Gastroesophageal sphincter (tissue), 4 donors: ENCODE measurements at regions not wholly inside any gene's neighbourhood (a gene's known extent, or its start where the extent isn't known, plus 50 kb on each side); places are given as distances from the start of the nearest gene placed in this dataset.
"Not testable (repeated sequence)": the region's sequence is repeated elsewhere in the genome, so short reads cannot be mapped to it uniquely, and the experiment has no call there.

ENCODE experiments used
- ATAC-seq: fragments of 150-250 bp; one replicate; pipeline ENCODE4 v1.9.1; 2016; ENCODE audit warnings: mild to moderate bottlenecking, moderate library complexity
- H3K27ac ChIP-seq, 4 donors: fragments of 200-600 bp; sonication (generic) in 3 of 4; 1 replicate in 3 of 4; 2 replicates in 1 of 4; pipeline ENCODE4 v1.5.1; 2016 to 2019
- H3K27me3 ChIP-seq: fragments of 200-600 bp; sonication (generic); one replicate; pipeline ENCODE4 v1.5.1; 2019
- H3K36me3 ChIP-seq, 2 donors: fragments of 200-600 bp; sonication (generic); one replicate each; pipeline ENCODE4 v1.5.1; 2019; ENCODE audit warnings: control low read depth in 1 of 2
- H3K4me1 ChIP-seq, 3 donors: fragments of 200-600 bp; sonication (generic); 1 replicate in 2 of 3; 2 replicates in 1 of 3; pipeline ENCODE4 v1.5.1; 2016 to 2019; ENCODE audit warnings: control low read depth in 2 of 3
- H3K4me3 ChIP-seq, 2 donors: fragments of 200-600 bp; sonication (generic); one replicate each; pipeline ENCODE4 v1.5.1; 2019; ENCODE audit warnings: mild to moderate bottlenecking in 1 of 2, moderate library complexity in 1 of 2
- H3K9me3 ChIP-seq, 3 donors: fragments of 200-600 bp; sonication (generic); one replicate each; pipeline ENCODE4 v1.5.1; 2017 to 2019; ENCODE audit warnings: control low read depth in 2 of 3
- CTCF ChIP-seq, 4 experiments: fragments of 200-600 bp in 2 of 4; fragments of 450-650 bp in 2 of 4; sonication (generic) in 1 of 4; IDR thresholded peaks; one replicate each; pipeline ENCODE4 v1.5.1; 2017 to 2019; ENCODE audit warnings: antibody characterized with exemption in 4 of 4, mild to moderate bottlenecking in 2 of 4, moderate library complexity in 2 of 4
- EP300 ChIP-seq: sonication (generic); formaldehyde crosslinking; IDR thresholded peaks from one replicate; pipeline ENCODE4 v1.6.1; 2017; ENCODE audit warnings: antibody characterized with exemption, mild to moderate bottlenecking
- POLR2A ChIP-seq, 2 donors: fragments of 450-650 bp; IDR thresholded peaks; one replicate each; pipeline ENCODE4 v1.6.1; 2017; ENCODE audit warnings: antibody characterized with exemption in 2 of 2, mild to moderate bottlenecking in 2 of 2, moderate library complexity in 1 of 2
- POLR2AphosphoS5 ChIP-seq: sonication (generic); formaldehyde crosslinking; IDR thresholded peaks from one replicate; pipeline ENCODE4 v1.6.1; 2017; ENCODE audit warnings: antibody characterized with exemption
- WGBS, 2 donors: methylation state at CpG; one replicate each; pipeline ENCODE4 v1.1.5; 2018; ENCODE audit warnings: low coverage in 1 of 2; 5-methylcytosine and 5-hydroxymethylcytosine counted together

GRCh38 chr7:36055207-36055606 lies 97.8 kb upstream of the EEPD1 start:
- TF ChIP-seq POLR2A (IDR thresholded peaks at IDR 0.05), result no peak
- no peak for TF ChIP-seq EP300
- no peak for TF ChIP-seq POLR2AphosphoS5
- TF ChIP-seq CTCF (IDR thresholded peaks at IDR 0.05), result no peak
- no peaks in the 10 kb centered on the region for H3K27me3 ChIP-seq
- ATAC-seq, result no peak
- no peak overlapping the region for H3K27ac ChIP-seq
- no peaks in the 10 kb centered on the region for H3K4me1 ChIP-seq
- no peaks in the 10 kb centered on the region for H3K36me3 ChIP-seq
- H3K9me3 ChIP-seq, result no peaks in the 10 kb centered on the region
- 92 to 93% methylated on average over 2 to 4 of the region's 4 CpGs for WGBS, 2 donors
- H3K4me3 ChIP-seq, result no peak overlapping the region

- no peak for ATAC-seq
- 78 to 83% methylated on average over 3 of the region's 4 CpGs for WGBS, 2 donors
- Histone ChIP-seq H3K36me3 (no peaks in the 10 kb centered on the region), H3K9me3 (no peaks in the 10 kb centered on the region), H3K4me1 (no peaks in the 10 kb centered on the region), H3K27ac (no peak overlapping the region), H3K27me3 (no peaks in the 10 kb centered on the region), H3K4me3 (no peak overlapping the region)
- no peak for TF ChIP-seq POLR2A (IDR thresholded peaks at IDR 0.05)
These were observed 95.7 kb upstream of the EEPD1 start for GRCh38 chr7:36057323-36057722.

GRCh38 chr7:36058020-36058592 lies 94.9 kb upstream of the EEPD1 start:
- 91 to 95% methylated on average over 4 to 9 of the region's 9 CpGs for WGBS, 2 donors
- Histone ChIP-seq H3K4me1 (peaks cover 0 to 5% (median 0%) of the 10 kb centered on the region in 3 donors), H3K9me3 (no peaks in the 10 kb centered on the region), H3K36me3 (no peaks in the 10 kb centered on the region), H3K27me3 (no peaks in the 10 kb centered on the region), H3K27ac (no peak overlapping the region), H3K4me3 (no peak overlapping the region)
- TF ChIP-seq CTCF (IDR thresholded peaks at IDR 0.05), result no peak
- TF ChIP-seq POLR2A (IDR thresholded peaks at IDR 0.05), result no peak
- no peak for TF ChIP-seq EP300
- no peak for TF ChIP-seq POLR2AphosphoS5
- ATAC-seq, result no peak

- not testable (repeated sequence) for ATAC-seq
- 86 to 89% methylated on average over 7 to 11 of the region's 11 CpGs for WGBS, 2 donors
These were observed 92.7 kb upstream of the EEPD1 start for GRCh38 chr7:36060388-36060787.

GRCh38 chr7:36062154-36062815 lies 90.8 kb upstream of the EEPD1 start:
- H3K4me1 ChIP-seq, result peaks cover 0 to 5% (median 0%) of the 10 kb centered on the region in 3 donors
- no peak overlapping the region for H3K4me3 ChIP-seq
- WGBS, 2 donors, result 63 to 88% methylated on average over 2 to 3 of the region's 4 CpGs
- TF ChIP-seq EP300 (no peak), POLR2AphosphoS5 (peak; percentile 21)
- no peaks in the 10 kb centered on the region for H3K9me3 ChIP-seq
- H3K27me3 ChIP-seq, result no peaks in the 10 kb centered on the region
- H3K27ac ChIP-seq, result peak overlapping the region in 2 of 4 donors; percentile 25
- H3K36me3 ChIP-seq, result no peaks in the 10 kb centered on the region
- ATAC-seq, result peak; percentile 82

More at GRCh38 chr7:36060388-36060787, 92.7 kb upstream of the EEPD1 start:
- H3K27me3 ChIP-seq, H3K4me1 ChIP-seq, H3K27ac ChIP-seq, H3K36me3 ChIP-seq, H3K4me3 ChIP-seq, H3K9me3 ChIP-seq: not testable (repeated sequence)

GRCh38 chr7:36064676-36065075 lies 88.4 kb upstream of the EEPD1 start:
- Histone ChIP-seq H3K27ac (no peak overlapping the region), H3K27me3 (no peaks in the 10 kb centered on the region), H3K4me3 (no peak overlapping the region), H3K9me3 (no peaks in the 10 kb centered on the region), H3K4me1 (peaks cover 0 to 5% (median 0%) of the 10 kb centered on the region in 3 donors), H3K36me3 (no peaks in the 10 kb centered on the region)
- no peak for TF ChIP-seq EP300
- no peak for TF ChIP-seq CTCF (IDR thresholded peaks at IDR 0.05)
- TF ChIP-seq POLR2AphosphoS5, result no peak
- no peak for TF ChIP-seq POLR2A (IDR thresholded peaks at IDR 0.05)
- ATAC-seq, result no peak
- 32% methylated on average over 2 of the region's 3 CpGs; no CpG with 5 or more reads in 1 of the 2 donors for WGBS, 2 donors

- H3K27me3 ChIP-seq, H3K4me3 ChIP-seq, H3K36me3 ChIP-seq, H3K27ac ChIP-seq, H3K9me3 ChIP-seq, H3K4me1 ChIP-seq, ATAC-seq: not testable (repeated sequence)
- 88 to 95% methylated on average over 4 of the region's 10 CpGs for WGBS, 2 donors
These were observed 87.3 kb upstream of the EEPD1 start for GRCh38 chr7:36065563-36066342.
